K562 (cell line): ENCODE measurements at regions not wholly inside any gene's neighbourhood (a gene's known extent, or its start where the extent isn't known, plus 50 kb on each side); places are given as distances from the start of the nearest gene placed in this dataset.

Experiments used
- ATAC-seq: fragments of 200-7000 bp; cut with Tn5 transposase; 3 replicates; pipeline ENCODE4 v1.9.1; 2020; ENCODE audit warnings: moderate library complexity
- BruUV-seq: library from RNA; stranded (reverse); fragments of 400-500 nt; replicated peaks from 2 replicates; lab custom pipeline; 2021; lab: Mats Ljungman, UMichigan
- CTCF ChIA-PET: fragments of 300-600 bp; formaldehyde crosslinking; extraction: SDS; loops from one replicate; lab custom pipeline; 2021; ENCODE audit warnings: low intra/inter-chr PET ratio; lab: Yijun Ruan, JAX
- POLR2A ChIA-PET: fragments of 300-600, 350-650 bp; sonication (Branson Sonifier 250); formaldehyde crosslinking; extraction: SDS; loops from one replicate; lab custom pipeline; 2021; ENCODE audit warnings: antibody characterized with exemption, inconsistent platforms; lab: Yijun Ruan, JAX
- DNase-seq, 4 experiments: peaks; one replicate each; pipeline versions ENCODE4 v3.0.0 to v3.0.0-alpha.2; 2011 to 2018; ENCODE audit warnings: low spot score in 3 of 4, mixed read lengths in 3 of 4; ENCODE audit errors: extremely low read depth in 1 of 4
- FAIRE-seq: peaks from 2 replicates; lab custom pipeline; 2011; peaks lifted over from hg19 to GRCh38; lab: Jason Lieb, UNC
- H2AFZ ChIP-seq: 2 replicates; pipeline ENCODE4 v1.6.0; 2011; ENCODE audit warnings: low read depth, low read length, control low read depth, inconsistent platforms
- H3K27ac ChIP-seq: fragments of 200-600 bp; 3 replicates; pipeline ENCODE4 v1.8.0; 2011; ENCODE audit warnings: low read depth, mild to moderate bottlenecking, control low read depth, inconsistent platforms, low read length, moderate library complexity, mixed read lengths; ENCODE audit errors: extremely low read depth
- H3K27me3 ChIP-seq, 2 experiments: fragments of 300-600 bp in 1 of 2; 2 replicates in 1 of 2; 3 replicates in 1 of 2; pipeline versions ENCODE4 v1.6.0 to v1.8.0; 2011; ENCODE audit warnings: inconsistent platforms in 2 of 2, low read length in 2 of 2, mild to moderate bottlenecking in 1 of 2, mixed read lengths in 1 of 2, moderate library complexity in 1 of 2; ENCODE audit not compliant: control insufficient read depth in 2 of 2, insufficient read depth in 2 of 2
- H3K36me3 ChIP-seq: fragments of 300-600 bp; 3 replicates; pipeline ENCODE4 v1.8.0; 2011; ENCODE audit warnings: mild to moderate bottlenecking, low read length, inconsistent platforms; ENCODE audit not compliant: control insufficient read depth, insufficient read depth
- H3K4me1 ChIP-seq, 2 experiments: fragments of 200-600 bp in 1 of 2; replicated peaks in 1 of 2; 2 replicates in 1 of 2; 3 replicates in 1 of 2; pipeline versions ENCODE4 v1.5.1 to v1.8.0; 2011; ENCODE audit warnings: inconsistent platforms in 2 of 2, low read length in 2 of 2, mild to moderate bottlenecking in 1 of 2, mixed read lengths in 1 of 2, moderate library complexity in 1 of 2; ENCODE audit not compliant: control insufficient read depth in 2 of 2, insufficient read depth in 2 of 2
- H3K4me2 ChIP-seq: 2 replicates; pipeline ENCODE4 v1.6.1; 2011; ENCODE audit warnings: low read length, control low read depth, inconsistent platforms, mixed read lengths; ENCODE audit not compliant: insufficient read depth
- H3K4me3 ChIP-seq: fragments of 200-600 bp; sonication (generic), shearing (Covaris generic); 2 replicates; pipeline ENCODE4 v1.5.1; 2016; ENCODE audit warnings: control low read depth, inconsistent platforms
- H3K79me2 ChIP-seq: fragments of 200-600 bp; 3 replicates; pipeline ENCODE4 v1.8.0; 2011; ENCODE audit warnings: low read length, inconsistent platforms; ENCODE audit not compliant: control insufficient read depth, insufficient read depth
- H3K9ac ChIP-seq, 2 experiments: 2 replicates each; pipeline versions ENCODE4 v1.6.0 to v1.6.1; 2011; ENCODE audit warnings: low read depth in 2 of 2, low read length in 2 of 2, control low read depth in 1 of 2, inconsistent platforms in 1 of 2, mild to moderate bottlenecking in 1 of 2, mixed read lengths in 1 of 2; ENCODE audit not compliant: insufficient read depth in 1 of 2
- H3K9me1 ChIP-seq: one replicate; pipeline ENCODE4 v1.6.0; 2011; ENCODE audit warnings: inconsistent platforms, mild to moderate bottlenecking, low read length, moderate library complexity; ENCODE audit not compliant: control insufficient read depth, insufficient read depth
- H3K9me3 ChIP-seq: replicated peaks from 2 replicates; pipeline ENCODE4 v1.5.1; 2011; ENCODE audit warnings: low read depth, low read length, inconsistent platforms; ENCODE audit not compliant: control insufficient read depth, insufficient read depth
- H4K20me1 ChIP-seq: replicated peaks from 2 replicates; pipeline ENCODE4 v1.6.1; 2011; ENCODE audit warnings: low read length, inconsistent platforms, mixed read lengths; ENCODE audit not compliant: control insufficient read depth, insufficient read depth
- ATF1 ChIP-seq, 2 experiments: fragments of 450-650 bp in 1 of 2; IDR thresholded peaks; 2 replicates each; pipeline ENCODE4 v1.6.1; 2016; ENCODE audit warnings: missing compliant biosample characterization in 1 of 2, missing genetic modification characterization in 1 of 2
- CHD4 ChIP-seq: fragments of 200-600 bp; sonication (generic); IDR thresholded peaks from 3 replicates; pipeline ENCODE4 v1.6.1; 2012; ENCODE audit warnings: low read depth, mild to moderate bottlenecking, mixed read lengths, low read length, inconsistent platforms; ENCODE audit not compliant: insufficient read depth, insufficient replicate concordance, poor library complexity, severe bottlenecking
- CTCF ChIP-seq, 3 experiments: IDR thresholded peaks in 2 of 3; conservative IDR thresholded peaks in 1 of 3; 2 replicates each; pipeline ENCODE4 v1.5.1; 2011 to 2012; ENCODE audit warnings: low read length in 3 of 3, mild to moderate bottlenecking in 3 of 3, control low read depth in 2 of 3, improper control_type of control experiment in 1 of 3, inconsistent platforms in 1 of 3, low read depth in 1 of 3, mixed read lengths in 1 of 3, moderate library complexity in 1 of 3; ENCODE audit not compliant: insufficient read depth in 2 of 3
- IFI16 ChIP-seq: fragments of 250-450 bp; sonication (Bioruptor Pico); IDR thresholded peaks from 2 replicates; pipeline ENCODE4 v2.1.2; 2022; ENCODE audit warnings: mild to moderate bottlenecking, inconsistent platforms
- MEF2A ChIP-seq: IDR thresholded peaks from 2 replicates; pipeline ENCODE4 v1.6.1; 2011; ENCODE audit warnings: low read depth, mild to moderate bottlenecking, low read length, moderate library complexity; ENCODE audit not compliant: control insufficient read depth
- RAD51 ChIP-seq: fragments of 450-650 bp; IDR thresholded peaks from 2 replicates; pipeline ENCODE4 v1.7.1; 2016; ENCODE audit warnings: low read depth, mild to moderate bottlenecking, borderline replicate concordance
- SRSF1 ChIP-seq: fragments of 200-400 bp; formaldehyde crosslinking; IDR thresholded peaks from 2 replicates; pipeline ENCODE4 v1.6.1; 2017; ENCODE audit warnings: mild to moderate bottlenecking, low read depth, low read length, moderate library complexity
- ZNF277 ChIP-seq: fragments of 250-450 bp; sonication (Bioruptor Pico); IDR thresholded peaks from 2 replicates; pipeline ENCODE4 v1.8.0; 2022; ENCODE audit warnings: inconsistent platforms, mild to moderate bottlenecking, moderate library complexity, borderline replicate concordance
- ZSCAN32 ChIP-seq: fragments of 450-650 bp; formaldehyde crosslinking; IDR thresholded peaks from 2 replicates; pipeline ENCODE4 v1.4.0; 2020; ENCODE audit warnings: mild to moderate bottlenecking, moderate library complexity
- WGBS: fragments of 100-300 bp; shearing (Covaris generic); methylation state at CpG from one replicate; pipeline ENCODE4 v1.1.6; 2016; ENCODE audit warnings: low coverage, mixed read lengths; ENCODE audit not compliant: insufficient coverage; ENCODE audit errors: missing lambda C conversion rate; 5-methylcytosine and 5-hydroxymethylcytosine counted together
- in situ Hi-C: fragments of 300-500 bp; cut with MboI; formaldehyde crosslinking; loops from 4 replicates; pipeline ENCODE4 v1.15.0; 2018; ENCODE audit warnings: inconsistent platforms, mixed read lengths
- intact Hi-C: fragments of 100-400 bp; cut with micrococcal nuclease; formaldehyde crosslinking; loops from 2 replicates; pipeline ENCODE4 v1.14.2; 2022

GRCh38 chr18:32545631-32546030 is 74.9 kb upstream of the GAREM1 start (continued):
- TF ChIP-seq ZNF277 (CRISPR knock-in tag) (no peak), RAD51 (no peak), SRSF1 (no peak), ATF1 (CRISPR knock-in tag; IDR thresholded peaks at IDR 0.05) (no peak), ATF1 (tag; IDR thresholded peaks at IDR 0.05) (no peak), CHD4 (no peak), CTCF (IDR thresholded peaks at IDR 0.05 in 2 of 3, conservative IDR thresholded peaks at IDR 0.05 in 1 of 3; ENCODE audit: insufficient read depth in 2 of 3, low read depth in 1 of 3, low read length in 3 of 3) (no peak)

DNA sequence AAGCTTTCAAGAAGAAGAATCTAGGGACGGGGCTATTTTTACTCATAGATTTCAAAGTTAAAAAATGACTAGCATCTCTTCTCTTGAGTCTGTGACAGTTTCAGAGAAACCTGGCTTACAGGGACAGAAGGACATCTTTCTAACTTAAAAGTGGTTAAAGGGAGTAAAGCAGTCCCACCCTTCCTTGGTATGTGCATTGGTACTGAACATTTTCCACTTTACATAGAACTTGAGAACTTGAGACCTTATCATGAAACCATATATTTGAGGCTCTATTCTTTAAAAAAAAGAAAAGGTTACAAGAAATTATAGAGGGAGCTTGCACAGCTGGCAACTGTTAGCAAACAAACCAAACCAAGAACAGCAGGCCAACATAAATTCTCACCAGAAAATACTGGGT is 73.4 kb upstream of the GAREM1 start:
- Histone ChIP-seq H2AFZ (no peak overlapping the region), H3K9ac (no peak overlapping the region)
- BruUV-seq = no TSS peak
- TF ChIP-seq MEF2A (no peak), IFI16 (CRISPR knock-in tag) (no peak), ZSCAN32 (CRISPR knock-in tag) (no peak)
- TF ChIP-seq, all 486 proteins: peak for 0
- no peaks in the 10 kb centered on the region for H3K9me3 ChIP-seq
- no peaks in the 10 kb centered on the region for H3K27me3 ChIP-seq
- H3K4me1 ChIP-seq = no peaks in the 10 kb centered on the region
- H3K27ac ChIP-seq = no peak overlapping the region
- in situ Hi-C loops (no loop called here), intact Hi-C loops (loop anchor here (5.0 kb wide), 1 partner anchor 48 kb away; no protein-coding TSS in a partner anchor)
- no peaks in the 10 kb centered on the region for H4K20me1 ChIP-seq
- FAIRE-seq (no peak), DNase-seq (no peak), ATAC-seq (no peak)
- H3K4me3 ChIP-seq = no peak overlapping the region
- no peaks in the 10 kb centered on the region for H3K79me2 ChIP-seq
- ChIA-PET CTCF (no interaction called here), POLR2A (no interaction called here)
- H3K36me3 ChIP-seq = no peaks in the 10 kb centered on the region
- no peak overlapping the region for H3K4me2 ChIP-seq
- no peaks in the 10 kb centered on the region for H3K9me1 ChIP-seq
- 0% methylated on average over 1 of the region's 1 CpG for WGBS
